ENCODE measurements at regions not wholly inside any gene's neighbourhood (a gene's known extent, or its start where the extent isn't known, plus 50 kb on each side); places are given as distances from the start of the nearest gene placed in this dataset.

DNA sequence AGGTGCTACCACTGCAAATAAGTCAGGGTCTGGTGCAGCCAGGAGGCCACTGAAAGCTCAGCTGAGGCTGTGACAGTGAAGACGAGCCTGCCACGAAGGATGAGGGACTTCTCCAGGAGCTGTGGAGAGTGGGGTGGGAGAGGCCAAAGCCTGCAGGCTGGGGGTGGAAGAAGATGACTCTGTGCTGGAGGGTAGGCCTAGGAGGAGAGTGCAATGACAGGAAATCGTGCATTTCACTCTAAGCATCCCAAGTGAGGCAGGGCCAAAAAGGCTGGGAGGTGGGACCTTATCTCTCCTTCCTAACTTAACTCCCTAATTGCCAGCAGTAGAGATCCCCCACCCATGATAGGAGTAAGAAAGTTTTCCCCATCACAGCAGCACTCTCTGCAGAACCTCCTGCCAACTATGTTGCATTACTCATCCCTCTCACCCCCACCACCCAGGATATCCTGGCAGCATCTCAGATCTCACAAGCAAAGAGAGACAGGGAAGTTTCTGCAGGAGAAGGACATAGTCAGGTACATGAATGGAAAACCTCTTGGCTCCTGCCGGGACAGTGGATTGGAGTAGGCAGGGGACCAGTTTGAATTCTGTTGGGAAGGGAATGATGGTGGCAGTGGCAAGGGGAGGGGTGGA is 466.2 kb downstream of the CDH26 start:
- TF ChIP-seq POLR2AphosphoS5 (IDR thresholded peaks at IDR 0.05; ENCODE audit: low read depth, low read length): no peak
- TF ChIP-seq, protein P1, sequence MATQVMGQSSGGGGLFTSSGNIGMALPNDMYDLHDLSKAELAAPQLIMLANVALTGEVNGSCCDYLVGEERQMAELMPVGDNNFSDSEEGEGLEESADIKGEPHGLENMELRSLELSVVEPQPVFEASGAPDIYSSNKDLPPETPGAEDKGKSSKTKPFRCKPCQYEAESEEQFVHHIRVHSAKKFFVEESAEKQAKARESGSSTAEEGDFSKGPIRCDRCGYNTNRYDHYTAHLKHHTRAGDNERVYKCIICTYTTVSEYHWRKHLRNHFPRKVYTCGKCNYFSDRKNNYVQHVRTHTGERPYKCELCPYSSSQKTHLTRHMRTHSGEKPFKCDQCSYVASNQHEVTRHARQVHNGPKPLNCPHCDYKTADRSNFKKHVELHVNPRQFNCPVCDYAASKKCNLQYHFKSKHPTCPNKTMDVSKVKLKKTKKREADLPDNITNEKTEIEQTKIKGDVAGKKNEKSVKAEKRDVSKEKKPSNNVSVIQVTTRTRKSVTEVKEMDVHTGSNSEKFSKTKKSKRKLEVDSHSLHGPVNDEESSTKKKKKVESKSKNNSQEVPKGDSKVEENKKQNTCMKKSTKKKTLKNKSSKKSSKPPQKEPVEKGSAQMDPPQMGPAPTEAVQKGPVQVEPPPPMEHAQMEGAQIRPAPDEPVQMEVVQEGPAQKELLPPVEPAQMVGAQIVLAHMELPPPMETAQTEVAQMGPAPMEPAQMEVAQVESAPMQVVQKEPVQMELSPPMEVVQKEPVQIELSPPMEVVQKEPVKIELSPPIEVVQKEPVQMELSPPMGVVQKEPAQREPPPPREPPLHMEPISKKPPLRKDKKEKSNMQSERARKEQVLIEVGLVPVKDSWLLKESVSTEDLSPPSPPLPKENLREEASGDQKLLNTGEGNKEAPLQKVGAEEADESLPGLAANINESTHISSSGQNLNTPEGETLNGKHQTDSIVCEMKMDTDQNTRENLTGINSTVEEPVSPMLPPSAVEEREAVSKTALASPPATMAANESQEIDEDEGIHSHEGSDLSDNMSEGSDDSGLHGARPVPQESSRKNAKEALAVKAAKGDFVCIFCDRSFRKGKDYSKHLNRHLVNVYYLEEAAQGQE (IDR thresholded peaks at IDR 0.05; ENCODE audit: insufficient read depth in 1 of 2, low read depth in 2 of 2, low read length in 2 of 2): no peak
- no peak for TF ChIP-seq SIN3A (IDR thresholded peaks at IDR 0.05; ENCODE audit: borderline replicate concordance, insufficient read depth, low read length)

Measured in PFSK-1 (cell line).